ENCODE measurements at regions not wholly inside any gene's neighbourhood (a gene's known extent, or its start where the extent isn't known, plus 50 kb on each side); places are given as distances from the start of the nearest gene placed in this dataset.

- no peak overlapping the region for H3K27ac Mint-ChIP-seq
- ChIA-PET CTCF (interaction anchor here (0.7 kb wide), 1 partner anchor 22 kb away, joined by 3 read pairs; no protein-coding TSS in a partner anchor), POLR2A (no interaction called here)
- H3K4me1 Mint-ChIP-seq, result peaks cover 21% of the 10 kb centered on the region
- H3K27me3 Mint-ChIP-seq (ENCODE audit: low read depth), result no peaks in the 10 kb centered on the region
- H3K9me3 Mint-ChIP-seq, result no peaks in the 10 kb centered on the region
- DNase-seq (ENCODE audit: low spot score) (no peak), ATAC-seq (no peak)
- H3K36me3 Mint-ChIP-seq, result no peaks in the 10 kb centered on the region
- H3K4me3 Mint-ChIP-seq, result no peak overlapping the region
- no peak for TF ChIP-seq ZNF138 (CRISPR knock-in tag; conservative IDR thresholded peaks at IDR 0.05)
- TF ChIP-seq NFE2L1 (CRISPR knock-in tag; IDR thresholded peaks at IDR 0.05), result no peak
- TF ChIP-seq ARID4B (CRISPR knock-in tag; IDR thresholded peaks at IDR 0.05; ENCODE audit: borderline replicate concordance), result no peak
- no peak for TF ChIP-seq ZNF317 (CRISPR knock-in tag; IDR thresholded peaks at IDR 0.05; ENCODE audit: borderline replicate concordance, low read depth)
- no peak for TF ChIP-seq SOX15 (CRISPR knock-in tag; IDR thresholded peaks at IDR 0.05)
- no peak for TF ChIP-seq ATF2 (CRISPR knock-in tag; IDR thresholded peaks at IDR 0.05; ENCODE audit: borderline replicate concordance, low read depth)
- no peak for TF ChIP-seq GRHL2 (CRISPR knock-in tag; IDR thresholded peaks at IDR 0.05; ENCODE audit: insufficient replicate concordance, severe bottlenecking)
- TF ChIP-seq SP1 (CRISPR knock-in tag; conservative IDR thresholded peaks at IDR 0.05), result no peak
- no peak for TF ChIP-seq HMGXB4 (CRISPR knock-in tag; IDR thresholded peaks at IDR 0.05)
- no peak for TF ChIP-seq CREB1 (CRISPR knock-in tag; IDR thresholded peaks at IDR 0.05)
- TF ChIP-seq NFATC4 (CRISPR knock-in tag; IDR thresholded peaks at IDR 0.05), result no peak
- TF ChIP-seq FOXP4 (CRISPR knock-in tag; IDR thresholded peaks at IDR 0.05), result no peak
- no peak for TF ChIP-seq E2F5 (CRISPR knock-in tag; IDR thresholded peaks at IDR 0.05)
- no peak for TF ChIP-seq ZNF423 (CRISPR knock-in tag; IDR thresholded peaks at IDR 0.05)
- TF ChIP-seq CBFB (CRISPR knock-in tag; IDR thresholded peaks at IDR 0.05; ENCODE audit: low read depth), result no peak
- no peak for TF ChIP-seq RELA (CRISPR knock-in tag; IDR thresholded peaks at IDR 0.05; ENCODE audit: borderline replicate concordance)
- no peak for TF ChIP-seq JAZF1 (CRISPR knock-in tag; IDR thresholded peaks at IDR 0.05)
- no peak for TF ChIP-seq ZNF281 (CRISPR knock-in tag; IDR thresholded peaks at IDR 0.05)
- TF ChIP-seq HMGA2 (CRISPR knock-in tag; IDR thresholded peaks at IDR 0.05), result no peak
Observed at GRCh38 chr7:32658467-32658869, 163.2 kb downstream of the AVL9 start.

Measured in WTC11 (cell line).